ENCODE measurements at regions not wholly inside any gene's neighbourhood (a gene's known extent, or its start where the extent isn't known, plus 50 kb on each side); places are given as distances from the start of the nearest gene placed in this dataset.

DNA sequence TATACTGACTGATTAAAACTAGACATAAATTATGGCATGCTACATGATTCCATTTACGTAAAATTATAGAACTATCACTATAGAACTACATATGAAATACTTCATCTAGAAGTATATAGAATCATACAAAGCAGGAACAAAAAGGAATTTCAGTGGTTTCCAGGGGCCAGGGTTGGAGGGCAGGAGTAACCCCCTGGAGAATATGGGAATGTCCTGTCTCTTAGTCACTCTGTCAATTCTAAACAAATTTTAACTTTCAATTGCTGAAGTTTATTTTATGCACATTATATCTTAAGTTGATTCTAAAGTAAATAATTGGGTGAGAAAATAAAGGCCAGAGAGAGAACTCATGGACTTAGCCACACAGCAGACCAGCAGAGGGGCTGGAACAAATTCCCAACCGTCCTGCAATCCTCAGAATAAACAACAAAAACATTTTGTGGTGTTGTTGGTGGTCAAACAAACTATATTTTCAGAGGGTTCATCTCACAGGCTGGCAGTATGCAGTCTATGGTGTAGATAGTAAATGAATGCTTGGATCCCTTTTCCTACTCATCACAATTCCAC lies 476.9 kb upstream of the SLIT2 start:
- DNase-seq = no peak

DNA sequence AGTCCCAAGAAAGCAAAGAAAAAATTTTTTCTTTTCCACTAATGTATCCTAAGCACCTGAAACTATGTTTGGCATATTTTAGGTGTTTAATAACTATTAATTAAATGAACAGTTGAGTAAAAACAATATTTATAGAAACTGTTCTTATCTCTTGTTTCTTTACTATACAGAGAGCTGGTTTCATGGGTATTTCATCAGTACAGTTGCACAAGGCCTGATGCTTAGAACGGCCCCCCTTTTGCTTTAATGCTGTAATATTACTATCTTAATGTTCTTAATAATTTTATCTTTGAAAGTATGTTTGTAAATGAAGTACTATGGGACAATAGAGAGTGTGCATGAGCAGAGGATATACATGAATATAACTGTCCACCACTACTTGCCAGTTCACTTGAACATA lies 479.1 kb upstream of the SLIT2 start:
- no peak for DNase-seq

DNA sequence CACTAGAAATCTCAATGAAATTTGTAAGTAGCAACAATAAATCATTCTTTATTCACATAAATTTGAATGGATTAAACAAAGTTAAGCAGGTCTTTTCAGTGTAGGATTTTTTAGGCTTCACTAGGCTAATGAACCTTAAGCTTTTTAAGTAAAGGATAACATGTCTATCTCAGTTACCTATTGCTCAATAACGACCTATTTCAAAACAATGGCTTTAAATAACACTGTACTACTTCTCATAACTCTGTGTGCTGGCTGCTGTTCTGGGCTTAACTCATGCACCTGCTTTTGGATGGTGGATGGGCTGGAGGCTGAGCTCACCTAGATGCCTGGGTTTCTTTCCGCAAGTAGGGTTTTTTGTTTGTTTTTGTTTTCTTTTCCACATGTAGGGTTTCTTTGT lies 495.0 kb upstream of the SLIT2 start:
- no peak for DNase-seq

DNA sequence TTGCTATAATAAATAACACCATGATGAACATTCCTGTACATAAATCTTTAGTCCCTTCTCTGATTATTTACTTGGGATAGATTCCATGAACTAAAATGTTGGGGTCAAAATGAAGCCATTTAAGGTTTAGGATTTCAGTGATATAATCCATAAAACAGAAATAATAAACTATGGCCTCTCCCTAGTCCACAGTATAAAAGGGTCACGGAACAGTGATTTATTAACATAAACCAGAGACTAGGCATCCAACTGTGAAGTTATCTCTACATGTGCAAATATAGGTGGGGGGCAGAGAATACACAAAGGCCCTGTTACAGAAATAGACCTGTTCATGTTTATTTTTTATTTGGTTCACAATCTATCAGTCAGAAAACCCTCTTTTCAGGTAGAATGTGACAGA lies 499.1 kb upstream of the SLIT2 start:
- no peak for DNase-seq

DNA sequence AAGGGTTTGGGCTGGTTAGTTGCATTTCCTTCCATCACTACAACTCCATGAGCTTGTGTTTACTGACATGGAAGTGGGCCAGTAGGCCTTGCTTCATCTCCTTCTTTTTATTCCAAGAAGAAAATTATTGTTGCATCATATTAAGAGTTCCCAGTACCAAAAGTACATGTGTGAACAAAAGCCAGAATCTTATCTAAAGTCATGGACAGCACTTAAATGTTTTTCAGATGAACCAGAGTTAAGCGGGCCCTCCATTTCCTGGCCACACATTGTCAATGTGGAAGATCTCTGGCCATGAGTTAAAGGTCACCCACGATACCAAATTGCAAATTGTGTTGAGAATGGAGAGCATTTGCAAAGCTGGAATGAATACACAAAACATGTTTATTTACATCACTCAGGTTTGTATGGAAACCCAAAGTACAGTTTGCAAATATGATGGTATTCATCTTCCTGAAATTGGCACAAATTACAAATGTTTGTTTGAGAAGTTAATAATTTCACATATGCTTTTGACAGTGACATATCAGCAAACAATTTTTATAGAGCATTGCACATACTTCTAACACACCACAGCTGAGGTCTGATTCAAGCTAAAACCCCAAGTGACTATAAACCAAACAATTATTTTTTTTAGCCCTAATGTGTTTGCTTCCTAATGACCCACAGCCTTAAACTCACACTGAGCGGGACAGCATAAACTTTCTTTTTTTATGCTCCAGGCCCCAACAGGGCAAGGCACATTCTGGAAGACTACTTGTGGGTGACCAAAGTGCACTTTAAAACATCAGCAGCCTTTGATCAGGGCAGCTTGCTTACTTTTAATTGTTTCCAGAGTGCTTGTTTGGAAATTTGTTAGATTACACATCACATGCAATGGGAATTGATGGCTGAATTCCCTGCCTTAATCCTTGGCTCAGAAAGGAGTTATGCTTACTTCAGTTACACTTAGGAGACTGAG lies 502.9 kb upstream of the SLIT2 start:
- DNase-seq = no peak

DNA sequence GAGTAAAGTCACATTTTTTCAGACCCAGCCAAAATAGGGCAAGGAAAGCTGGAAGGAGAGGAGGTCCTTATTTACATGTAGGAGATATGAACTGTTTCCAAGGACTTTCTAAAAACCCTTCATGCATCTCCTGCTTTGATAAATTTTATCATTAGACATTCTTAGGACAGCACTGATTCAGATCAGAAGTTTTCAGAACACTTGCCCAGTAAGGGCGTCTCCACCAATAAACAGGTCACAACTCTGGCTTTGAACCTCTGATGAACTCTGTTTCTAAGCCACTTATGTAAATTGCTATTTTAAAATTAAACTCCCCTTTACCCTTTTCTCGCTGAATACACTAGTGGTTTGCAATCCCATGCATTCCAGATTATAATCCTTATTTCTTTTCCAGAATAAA lies 505.3 kb upstream of the SLIT2 start:
- DNase-seq = no peak

DNA sequence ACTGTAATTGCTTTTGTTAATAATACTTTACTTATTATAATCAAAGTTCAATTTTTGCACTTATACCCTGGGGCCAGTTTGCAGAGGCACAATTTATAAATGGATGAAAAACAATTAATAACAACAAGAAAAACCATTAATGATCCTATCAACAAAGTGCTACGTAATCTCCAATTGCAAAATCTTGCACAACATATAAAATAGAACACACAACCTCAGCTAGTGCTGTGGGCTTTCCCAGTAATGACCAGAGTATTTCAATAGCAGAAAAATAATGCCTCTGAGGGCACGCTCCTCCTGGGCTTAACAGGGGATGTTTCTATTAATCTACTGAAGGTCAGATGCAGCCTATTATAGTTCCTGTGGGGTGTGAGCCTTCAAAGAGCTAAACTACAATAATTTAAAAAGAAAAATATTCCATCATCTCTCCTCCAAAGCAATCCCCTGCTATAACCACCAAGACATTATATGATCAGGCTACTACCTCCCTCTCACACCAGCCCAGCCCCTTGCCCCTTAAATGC lies 508.5 kb upstream of the SLIT2 start:
- no peak for DNase-seq

DNA sequence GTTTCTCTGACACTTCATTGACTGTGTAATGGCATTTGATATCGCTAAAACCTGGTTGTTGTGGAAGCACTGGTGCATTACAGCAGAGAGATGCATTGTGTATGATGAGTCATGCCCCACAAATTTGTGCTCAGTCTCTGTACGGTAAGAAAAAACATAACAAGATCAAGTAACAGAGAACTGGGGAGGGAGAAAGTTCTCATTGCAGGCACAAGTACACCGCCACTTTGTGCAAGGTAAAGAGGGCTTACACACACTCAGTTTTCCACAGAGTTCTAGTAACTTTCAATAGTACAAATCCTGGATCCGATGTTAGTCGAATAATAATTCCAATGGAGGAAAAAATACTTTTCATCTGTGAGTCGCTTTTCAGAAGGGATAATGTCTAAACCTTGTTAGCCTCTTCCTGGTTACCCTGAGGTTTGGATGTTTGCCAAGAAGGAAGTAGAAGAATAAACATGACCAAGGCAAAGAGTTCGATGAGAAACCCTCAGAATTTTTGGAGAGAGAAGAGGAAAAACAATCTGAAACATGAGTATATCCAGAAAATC lies 512.5 kb upstream of the SLIT2 start:
- DNase-seq = no peak

DNA sequence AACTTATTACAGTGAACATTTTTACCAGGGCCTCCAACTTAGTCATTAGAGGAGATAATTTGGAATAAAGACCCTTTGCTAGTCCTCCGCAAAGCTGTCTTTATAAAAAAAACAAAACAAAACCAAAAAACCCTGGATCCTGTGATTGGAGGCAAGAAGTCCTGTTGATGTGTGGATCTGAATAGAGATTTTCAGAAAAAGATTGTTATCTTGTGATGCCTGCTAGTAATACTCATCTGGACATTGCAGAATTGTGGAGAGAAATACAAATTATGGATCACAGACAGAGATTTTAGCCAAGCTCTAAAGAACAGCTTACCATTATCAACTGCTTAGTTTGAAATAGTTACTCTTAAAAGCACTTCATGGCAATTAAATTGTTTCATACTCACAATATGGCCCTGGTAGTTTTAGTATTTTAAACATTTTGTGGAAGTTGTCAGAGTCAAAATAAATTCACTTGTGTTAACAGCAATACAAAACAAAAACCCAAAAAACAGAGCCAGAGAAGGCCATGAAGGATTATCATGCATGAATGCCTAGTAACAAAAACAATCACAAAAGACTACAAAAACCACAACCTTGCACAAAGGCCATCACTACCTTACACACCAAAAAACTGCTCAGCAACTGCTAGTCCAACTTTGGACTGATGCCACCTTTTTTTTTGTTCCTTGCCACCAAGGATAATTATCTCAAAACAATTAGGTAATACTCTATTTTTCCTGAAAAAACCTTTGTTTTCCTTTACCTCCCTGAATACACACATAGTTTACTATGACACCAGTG lies 514.5 kb upstream of the SLIT2 start:
- DNase-seq = no peak

DNA sequence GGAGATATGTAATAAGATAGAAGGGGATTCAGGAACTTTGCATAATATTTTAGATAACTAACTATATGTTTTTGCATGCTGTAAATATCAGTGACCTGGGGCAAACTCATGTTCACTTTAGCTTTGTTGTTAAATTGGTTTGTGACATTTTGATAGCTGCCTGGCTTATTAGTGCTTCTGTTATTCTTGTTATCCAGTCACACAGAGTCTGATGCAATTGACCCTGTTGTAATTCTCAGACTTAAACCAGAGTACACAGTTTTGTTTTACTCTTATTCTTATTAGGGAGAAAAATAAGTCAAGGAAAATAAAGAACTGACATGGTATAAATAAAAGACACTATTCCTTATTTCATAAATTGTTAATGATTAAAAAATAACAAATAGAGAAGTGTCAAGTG lies 516.7 kb upstream of the SLIT2 start:
- DNase-seq = no peak

DNA sequence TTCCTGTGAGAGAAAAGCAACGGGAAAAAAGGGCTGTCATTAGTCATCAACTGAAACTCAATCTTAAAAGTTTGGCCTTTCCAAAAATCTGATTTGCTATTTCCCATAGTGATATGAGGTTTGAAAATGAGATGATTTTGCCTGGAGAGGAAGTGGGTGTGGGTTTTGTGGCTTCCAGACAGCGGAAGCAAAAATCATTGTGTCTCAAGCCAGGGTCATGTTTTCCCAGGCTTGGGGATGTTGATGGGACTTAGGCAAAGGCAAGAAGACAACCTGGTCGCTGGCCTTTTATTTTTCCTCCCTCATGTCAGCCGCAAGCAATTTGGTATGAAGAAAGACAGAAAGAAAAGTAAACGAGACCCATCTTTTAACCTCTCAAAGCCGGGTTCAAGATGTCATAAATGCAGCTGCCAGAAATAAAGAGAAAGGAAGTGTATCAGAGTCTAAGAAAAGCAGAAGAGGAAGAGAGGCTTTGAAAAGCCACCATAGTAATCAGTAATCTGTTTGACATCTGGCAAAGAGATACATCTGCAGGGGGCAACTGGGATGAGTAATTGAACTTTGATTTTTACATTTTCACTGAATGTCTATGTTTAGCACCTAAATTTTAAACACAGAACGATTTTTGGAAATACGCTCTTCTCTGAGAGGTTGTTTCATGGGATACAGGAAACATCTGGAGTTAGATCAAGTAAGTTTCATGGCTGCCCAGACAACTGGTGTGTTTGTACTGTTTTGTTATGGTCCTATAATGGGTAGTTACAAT lies 521.6 kb upstream of the SLIT2 start:
- DNase-seq = no peak

DNA sequence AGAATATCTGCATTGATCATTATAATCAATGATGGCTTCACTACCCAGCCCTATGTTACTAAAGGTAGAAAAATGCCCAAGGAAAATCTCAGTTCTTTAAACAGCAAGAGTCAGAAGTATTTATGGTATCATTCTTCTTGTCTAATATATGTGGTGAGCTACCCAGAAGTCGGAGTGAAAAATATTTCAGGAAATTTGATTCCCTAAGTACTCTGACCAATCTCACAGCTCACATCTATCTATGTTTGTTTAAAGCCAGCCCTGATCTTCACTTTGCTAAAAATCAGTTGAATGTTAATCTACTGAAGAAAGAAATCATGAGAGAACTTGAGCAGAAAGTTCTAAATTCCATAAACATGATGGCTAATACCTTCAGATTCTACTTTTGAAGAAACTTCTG lies 522.9 kb upstream of the SLIT2 start:
- DNase-seq = no peak

DNA sequence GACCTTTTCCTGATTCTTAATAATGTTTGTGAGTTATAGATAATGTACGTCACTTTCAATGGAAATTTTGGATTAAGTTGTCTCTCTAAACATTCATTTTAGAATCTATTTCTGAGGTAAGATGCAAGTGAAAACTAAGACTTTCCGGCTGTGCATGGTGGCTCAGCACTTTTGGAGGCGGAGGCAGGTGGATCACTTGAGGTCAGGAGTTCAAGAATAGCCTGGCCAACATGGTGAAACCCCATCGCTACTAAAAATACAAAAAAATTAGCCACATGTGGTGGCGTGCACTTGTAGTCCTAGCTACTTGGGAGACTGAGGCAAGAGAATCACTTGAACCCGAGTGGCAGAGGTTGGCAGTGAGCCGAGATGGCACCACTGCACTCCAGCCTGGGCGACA lies 524.6 kb upstream of the SLIT2 start:
- DNase-seq = no peak

DNA sequence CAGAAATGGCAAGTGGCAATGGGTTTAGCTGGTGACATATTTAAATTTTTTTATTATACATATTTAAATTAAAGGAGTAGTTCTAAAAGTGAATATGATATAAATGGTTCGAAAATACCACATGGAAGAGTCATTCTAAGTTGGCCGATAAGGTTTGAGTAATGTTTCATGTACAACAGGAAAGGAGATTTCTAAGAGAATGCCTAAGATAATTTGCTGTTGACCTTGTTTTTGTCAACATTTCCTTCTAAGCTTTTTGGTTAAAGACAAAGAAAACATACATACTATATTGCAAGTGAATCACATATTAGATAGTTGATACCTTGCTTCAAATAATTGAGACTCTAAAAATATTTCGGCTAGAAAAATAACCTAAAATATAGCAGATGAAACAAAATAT lies 526.6 kb upstream of the SLIT2 start:
- no peak for DNase-seq

DNA sequence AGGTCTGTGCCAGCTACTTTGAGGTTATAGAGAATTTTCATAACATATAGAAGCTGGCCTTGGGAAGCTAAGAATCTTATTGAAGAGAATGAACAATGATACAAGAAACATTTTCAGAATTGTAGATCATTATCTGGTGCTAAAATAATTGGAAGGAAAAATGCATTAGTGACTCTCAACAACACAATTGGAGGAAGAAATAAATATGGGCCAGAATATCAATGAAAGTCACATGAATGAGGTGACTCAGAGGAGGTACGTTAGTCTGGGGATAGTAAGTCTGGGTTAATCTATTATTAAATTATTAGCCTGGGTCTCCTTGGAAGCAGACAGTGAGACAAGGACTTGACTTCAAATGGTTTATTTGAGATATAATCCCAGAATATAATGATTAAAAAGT lies 529.3 kb upstream of the SLIT2 start:
- DNase-seq = no peak

DNA sequence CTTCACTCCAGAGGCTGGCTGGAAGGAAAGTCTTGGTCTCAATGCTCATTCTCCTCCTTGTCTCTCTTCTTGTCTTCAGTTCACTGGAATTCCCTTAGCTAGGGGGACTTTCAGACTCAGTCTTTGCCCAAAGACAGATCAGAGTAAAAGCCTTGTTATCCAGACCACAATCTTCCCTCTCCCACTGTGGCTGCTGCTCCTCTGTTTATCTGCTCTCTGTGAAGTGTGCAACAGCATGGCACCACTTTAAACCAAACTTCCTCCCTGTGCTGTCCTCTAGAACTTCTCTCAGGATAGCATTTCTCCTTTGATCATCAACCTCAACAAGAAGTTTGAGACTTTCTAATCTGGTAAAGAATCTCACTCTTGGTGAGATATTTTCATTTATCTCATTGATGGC lies 530.1 kb upstream of the SLIT2 start:
- no peak for DNase-seq

DNA sequence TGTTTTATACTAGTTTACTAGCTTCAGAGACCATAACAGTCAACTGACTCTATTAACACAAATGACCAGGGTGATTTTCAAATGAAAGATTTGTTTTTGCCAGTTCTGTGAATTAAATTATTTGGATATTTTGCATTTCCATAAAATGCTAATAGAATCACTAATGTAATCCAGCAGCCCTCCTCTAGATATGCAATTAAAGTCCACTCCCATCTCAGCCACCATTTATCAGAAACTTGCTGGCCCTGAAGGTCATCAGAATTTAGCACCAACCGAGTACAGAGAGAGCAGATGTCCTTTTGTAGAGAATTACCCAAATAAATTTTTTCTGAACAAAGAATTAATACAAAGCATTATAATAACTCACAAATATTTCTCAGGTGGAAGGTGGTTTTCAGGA lies 531.1 kb upstream of the SLIT2 start:
- DNase-seq = no peak

DNA sequence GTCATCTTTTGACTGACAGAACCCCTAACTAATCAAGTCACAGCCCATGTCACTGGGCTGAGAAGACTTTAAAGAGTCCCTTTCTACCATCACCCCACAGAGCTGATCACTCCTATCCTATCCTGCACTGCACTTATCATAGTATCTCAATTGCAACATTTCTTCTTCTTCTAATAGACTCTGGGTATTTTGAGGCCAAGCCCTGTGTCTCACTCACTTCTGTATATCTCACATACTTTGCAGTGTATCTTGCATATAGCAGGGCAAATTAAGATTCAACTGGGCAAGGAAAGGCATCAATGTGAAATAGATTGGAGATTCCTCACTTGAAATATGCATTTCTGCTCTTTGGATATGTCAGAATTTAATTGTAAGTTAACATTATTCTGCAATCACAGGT lies 531.5 kb upstream of the SLIT2 start:
- DNase-seq = no peak

DNA sequence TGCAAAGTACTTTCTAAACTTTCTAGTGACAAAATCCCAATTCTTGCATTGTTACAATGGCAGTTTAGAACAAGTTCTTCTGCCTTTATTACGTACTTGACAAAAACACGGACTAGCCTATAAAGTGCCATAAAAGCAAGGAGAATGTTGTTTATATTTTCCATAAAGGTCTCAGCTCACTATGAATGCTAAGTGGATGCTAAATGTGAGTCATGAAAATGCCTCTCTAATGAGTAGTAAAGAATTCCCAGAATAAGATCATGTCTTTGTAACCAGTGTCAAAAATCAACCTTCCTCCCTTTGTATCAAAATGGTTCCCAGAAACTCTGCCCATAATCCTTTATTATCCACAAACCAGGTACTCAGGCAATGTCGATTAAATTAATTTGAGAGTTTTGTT lies 539.8 kb upstream of the SLIT2 start:
- no peak for DNase-seq

DNA sequence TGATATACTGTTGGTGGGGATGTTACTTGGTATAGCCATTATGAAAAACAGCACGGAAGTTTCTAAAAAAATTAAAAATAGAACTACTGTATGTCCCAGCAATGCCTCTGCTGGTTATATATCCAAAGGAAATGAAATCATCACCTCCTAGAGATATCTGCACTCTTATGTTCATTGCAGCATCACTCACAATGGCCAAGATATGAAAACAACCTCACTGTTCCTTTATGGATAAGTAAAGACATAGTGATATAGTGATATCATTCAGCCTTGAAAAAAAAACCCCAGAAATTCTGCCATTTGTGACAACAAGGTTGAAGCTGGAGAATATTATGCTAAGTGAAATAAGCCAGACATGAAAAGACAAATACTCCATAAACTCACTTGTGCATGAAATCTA lies 543.8 kb upstream of the SLIT2 start:
- DNase-seq = no peak

DNA sequence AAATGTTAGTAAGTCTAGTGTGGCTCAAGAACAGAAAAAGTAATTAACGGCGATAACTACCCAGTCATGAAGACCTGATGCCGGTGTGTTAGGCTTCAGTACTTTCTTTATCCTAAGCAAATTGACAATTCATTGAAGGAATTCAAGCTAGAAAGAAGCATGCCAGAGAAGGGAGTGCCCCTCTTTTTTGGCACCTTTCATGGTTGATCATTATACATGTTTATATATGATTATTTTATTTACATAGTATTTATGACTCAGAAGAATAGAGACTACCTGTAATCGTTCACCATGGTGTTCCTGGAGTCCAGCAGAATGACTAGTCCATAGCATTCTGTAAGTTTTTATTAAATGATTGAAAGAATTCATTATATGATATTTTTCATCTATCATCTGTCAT lies 548.3 kb upstream of the SLIT2 start:
- DNase-seq = no peak

DNA sequence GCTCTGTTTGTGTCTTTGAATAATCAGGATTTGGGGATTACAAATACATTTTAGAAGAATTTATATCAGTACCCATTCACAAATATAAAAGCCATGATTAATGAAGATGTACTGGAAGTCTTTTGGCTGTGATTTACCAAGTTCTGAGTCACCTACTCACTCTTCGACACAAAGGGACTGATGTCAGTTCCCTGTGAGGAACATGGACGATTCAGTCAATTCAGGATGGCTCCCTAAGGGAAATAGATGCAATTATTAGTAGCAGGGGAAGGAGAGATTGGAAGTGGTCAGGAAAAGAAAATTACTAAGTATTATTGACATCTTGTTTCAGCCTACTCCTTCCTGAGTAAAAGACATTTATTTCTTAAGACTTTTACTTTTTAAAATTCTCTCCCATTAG lies 550.7 kb upstream of the SLIT2 start:
- DNase-seq = no peak

DNA sequence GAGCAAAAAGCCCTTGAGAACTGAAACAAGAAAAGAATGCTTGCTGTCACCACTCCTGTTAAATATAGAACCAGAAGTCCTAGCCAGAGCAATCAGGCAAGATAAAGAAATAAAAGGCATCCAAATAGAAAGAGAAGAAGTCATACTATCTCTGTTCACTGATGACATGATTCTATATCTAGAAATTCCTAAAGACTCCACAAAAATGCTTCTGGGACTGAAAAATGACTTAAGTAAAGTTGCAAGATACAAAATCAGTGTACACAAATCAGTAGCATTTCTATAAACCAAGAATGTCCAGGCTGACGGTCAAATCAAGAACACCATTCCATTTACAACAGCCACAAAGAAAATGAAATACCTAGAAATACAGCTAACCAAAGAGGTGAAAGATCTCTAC lies 552.7 kb upstream of the SLIT2 start:
- DNase-seq = no peak
